Mucosa of rectum (tissue), 2 donors: ENCODE measurements at regions not wholly inside any gene's neighbourhood (a gene's known extent, or its start where the extent isn't known, plus 50 kb on each side); places are given as distances from the start of the nearest gene placed in this dataset.

Experiments
- H3K27ac ChIP-seq, 2 donors: one replicate each; pipeline ENCODE4 v1.7.0; 2013; ENCODE audit warnings: inconsistent platforms in 2 of 2, low read depth in 2 of 2, low read length in 2 of 2
- H3K27me3 ChIP-seq, 2 donors: one replicate each; pipeline ENCODE4 v1.7.0; 2013; ENCODE audit warnings: low read length in 2 of 2; ENCODE audit not compliant: control insufficient read depth in 2 of 2, insufficient read depth in 2 of 2
- H3K36me3 ChIP-seq, 2 donors: one replicate each; pipeline ENCODE4 v1.7.0; 2013; ENCODE audit warnings: low read length in 2 of 2; ENCODE audit not compliant: control insufficient read depth in 2 of 2, insufficient read depth in 2 of 2
- H3K4me1 ChIP-seq, 2 donors: one replicate each; pipeline ENCODE4 v1.7.0; 2013; ENCODE audit warnings: low read length in 2 of 2, mild to moderate bottlenecking in 1 of 2; ENCODE audit not compliant: control insufficient read depth in 2 of 2, insufficient read depth in 2 of 2
- H3K4me3 ChIP-seq, 2 donors: one replicate each; pipeline ENCODE4 v1.7.0; 2013; ENCODE audit warnings: low read length in 2 of 2
- H3K9ac ChIP-seq, 2 donors: one replicate each; pipeline ENCODE4 v1.7.0; 2013; ENCODE audit warnings: low read length in 2 of 2, low read depth in 1 of 2, mild to moderate bottlenecking in 1 of 2
- H3K9me3 ChIP-seq, 2 donors: one replicate each; pipeline ENCODE4 v1.7.0; 2013; ENCODE audit warnings: low read length in 2 of 2; ENCODE audit not compliant: control insufficient read depth in 2 of 2
- donor health status: healthy.
- donor health status: Normal muscosa, but diverticular disease.

DNA sequence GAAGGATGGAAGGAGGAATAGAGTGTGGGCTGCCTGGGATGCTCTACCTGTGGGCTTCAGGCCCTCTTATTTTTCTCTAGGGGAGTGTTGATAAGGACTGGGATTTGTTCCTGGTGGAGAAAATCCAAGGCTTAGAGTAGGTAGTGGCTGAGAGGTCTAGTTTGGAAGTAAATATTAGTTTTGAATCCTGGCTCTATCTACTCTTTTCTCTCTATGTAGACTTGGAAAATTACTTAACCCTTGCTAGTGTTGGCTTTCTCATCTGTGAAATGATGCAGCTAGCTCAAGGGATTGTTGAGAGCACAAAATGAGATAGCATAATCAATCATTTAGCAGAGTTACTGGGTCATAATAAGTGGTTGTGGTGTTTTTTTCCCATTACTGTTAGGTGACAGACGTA, 102.7 kb upstream of the MLIP start:
- Histone ChIP-seq H3K4me1 (peaks cover 0 to 6% of the 10 kb centered on the region in 2 donors), H3K27me3 (no peaks in the 10 kb centered on the region)

DNA sequence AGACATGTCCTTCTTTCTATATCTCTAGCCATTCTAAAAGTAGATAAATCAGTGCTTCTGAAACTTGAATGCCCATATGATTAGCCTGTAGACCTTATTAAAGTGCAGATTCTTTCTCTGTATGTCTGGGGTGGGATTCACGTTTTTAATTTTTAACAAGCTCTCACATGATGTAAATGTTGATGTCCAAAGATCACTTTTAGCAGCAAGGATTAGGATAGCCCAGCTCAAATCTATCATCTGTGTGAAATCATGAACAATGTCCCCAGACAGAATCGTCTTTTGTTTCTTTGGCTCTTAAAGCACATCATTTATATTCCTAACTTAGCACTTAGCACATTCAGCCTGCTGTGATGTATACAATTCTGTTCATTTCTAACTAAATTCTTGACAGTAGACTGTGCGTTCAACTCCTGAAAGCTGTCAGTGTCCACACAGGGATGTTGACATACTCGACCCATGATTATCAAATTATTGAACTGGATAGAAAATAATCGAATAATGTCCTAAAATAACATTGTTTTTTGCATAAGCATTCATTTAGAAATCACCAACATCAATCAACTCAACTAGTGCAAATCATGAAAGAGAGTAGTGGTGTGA, 102.1 kb upstream of the MLIP start:
- Histone ChIP-seq H3K4me3 (no peak overlapping the region), H3K9me3 (no peaks in the 10 kb centered on the region), H3K36me3 (no peaks in the 10 kb centered on the region), H3K27me3 (no peaks in the 10 kb centered on the region), H3K27ac (no peak overlapping the region), H3K9ac (no peak overlapping the region), H3K4me1 (peaks cover 0 to 6% of the 10 kb centered on the region in 2 donors)

More for the DNA sequence above, 102.7 kb upstream of the MLIP start:
- H3K4me3 ChIP-seq: no peak overlapping the region
- no peak overlapping the region for H3K27ac ChIP-seq
- no peaks in the 10 kb centered on the region for H3K36me3 ChIP-seq
- H3K9ac ChIP-seq: no peak overlapping the region
- no peaks in the 10 kb centered on the region for H3K9me3 ChIP-seq

DNA sequence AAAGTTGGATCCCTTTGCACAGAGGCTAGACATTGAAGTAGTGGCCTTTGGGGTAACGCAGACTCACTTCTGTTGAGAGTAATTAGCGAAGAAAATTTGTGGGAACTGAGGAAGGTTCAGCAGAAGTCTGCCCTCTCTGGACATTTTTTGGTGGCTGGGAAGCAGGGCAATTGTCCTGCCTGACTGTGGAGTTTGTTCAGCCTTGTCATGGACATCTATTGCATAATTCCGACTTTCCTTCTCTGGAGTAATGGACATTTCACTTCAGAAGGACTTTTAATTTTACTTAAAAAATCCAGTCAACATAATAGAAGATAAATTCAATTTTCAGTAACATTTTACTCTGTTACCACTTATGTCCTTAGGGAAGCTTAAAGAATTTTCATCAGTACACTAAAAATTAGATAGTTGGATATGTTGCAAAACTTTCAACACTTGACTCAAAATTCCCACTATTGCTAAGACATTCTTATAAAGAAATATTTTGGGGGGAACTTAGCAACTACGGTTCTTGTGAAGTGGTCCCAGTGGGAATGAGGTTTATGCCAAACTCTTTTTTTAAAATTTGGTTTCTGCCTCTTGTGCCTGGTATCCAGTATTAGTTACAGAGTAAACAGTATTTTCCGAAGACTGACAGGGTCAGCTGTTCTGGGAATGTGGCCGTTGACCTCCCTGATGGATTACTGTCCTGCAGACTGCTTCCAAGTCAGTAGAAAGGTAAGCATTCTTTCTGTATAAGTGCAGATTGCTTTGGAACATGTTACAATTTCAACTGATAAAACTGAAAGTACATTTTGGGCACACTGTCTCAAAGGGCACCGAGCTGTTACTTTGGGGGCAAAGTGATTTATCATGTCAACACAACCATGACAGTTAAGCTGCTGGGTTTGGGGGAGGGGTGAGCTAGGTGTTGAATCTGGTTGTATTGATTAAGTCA, 100.6 kb upstream of the MLIP start:
- Histone ChIP-seq H3K27ac (no peak overlapping the region), H3K27me3 (no peaks in the 10 kb centered on the region), H3K4me3 (peak overlapping the region in 1 of 2 donors; percentile 14), H3K9ac (no peak overlapping the region), H3K4me1 (peaks cover 0 to 6% of the 10 kb centered on the region in 2 donors), H3K9me3 (no peaks in the 10 kb centered on the region), H3K36me3 (no peaks in the 10 kb centered on the region)

DNA sequence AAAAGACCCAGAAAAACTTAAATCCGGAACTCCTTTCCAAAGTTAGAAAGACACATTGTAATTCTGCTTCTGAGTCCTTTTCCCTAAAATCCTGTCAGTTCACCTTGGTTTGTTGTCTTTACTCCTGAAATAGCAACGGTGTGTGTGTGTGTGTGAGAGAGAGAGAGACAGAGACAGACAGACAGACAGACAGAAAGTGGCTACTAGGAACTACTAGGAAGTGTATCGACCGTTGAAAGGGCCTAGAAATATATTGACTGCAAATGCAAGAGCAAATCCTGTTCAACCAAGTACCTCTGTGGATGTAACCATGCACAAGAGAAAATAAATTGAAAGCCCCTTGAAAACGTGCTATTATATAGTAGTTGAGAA, 100.0 kb upstream of the MLIP start:
- Histone ChIP-seq H3K9me3 (no peaks in the 10 kb centered on the region), H3K36me3 (no peaks in the 10 kb centered on the region), H3K27ac (no peak overlapping the region), H3K9ac (no peak overlapping the region), H3K4me3 (no peak overlapping the region), H3K4me1 (peaks cover 0 to 6% of the 10 kb centered on the region in 2 donors), H3K27me3 (no peaks in the 10 kb centered on the region)

DNA sequence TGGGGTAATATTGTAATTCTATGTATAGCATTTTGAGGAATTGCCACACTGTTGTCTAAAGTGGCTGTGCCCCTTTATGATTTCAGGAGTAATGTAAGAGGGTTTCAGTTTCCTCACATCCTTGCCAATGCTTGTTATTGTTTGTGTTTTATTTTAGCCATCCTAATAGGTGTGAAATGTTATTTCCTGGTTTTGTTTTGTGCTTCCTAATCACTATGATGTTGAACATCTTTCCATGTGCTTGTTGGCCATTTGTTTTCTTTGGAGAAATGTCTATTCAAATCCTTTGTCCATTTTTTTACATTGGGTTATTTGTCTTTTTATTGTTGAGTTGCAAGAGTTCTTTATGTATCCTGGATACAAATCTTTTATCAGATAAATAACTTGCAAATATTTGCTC, 97.3 kb upstream of the MLIP start:
- no peaks in the 10 kb centered on the region for H3K27me3 ChIP-seq
- H3K4me3 ChIP-seq: no peak overlapping the region
- H3K36me3 ChIP-seq: no peaks in the 10 kb centered on the region
- peaks cover 0 to 6% of the 10 kb centered on the region in 2 donors for H3K4me1 ChIP-seq
- H3K27ac ChIP-seq: no peak overlapping the region
- no peaks in the 10 kb centered on the region for H3K9me3 ChIP-seq
- no peak overlapping the region for H3K9ac ChIP-seq

DNA sequence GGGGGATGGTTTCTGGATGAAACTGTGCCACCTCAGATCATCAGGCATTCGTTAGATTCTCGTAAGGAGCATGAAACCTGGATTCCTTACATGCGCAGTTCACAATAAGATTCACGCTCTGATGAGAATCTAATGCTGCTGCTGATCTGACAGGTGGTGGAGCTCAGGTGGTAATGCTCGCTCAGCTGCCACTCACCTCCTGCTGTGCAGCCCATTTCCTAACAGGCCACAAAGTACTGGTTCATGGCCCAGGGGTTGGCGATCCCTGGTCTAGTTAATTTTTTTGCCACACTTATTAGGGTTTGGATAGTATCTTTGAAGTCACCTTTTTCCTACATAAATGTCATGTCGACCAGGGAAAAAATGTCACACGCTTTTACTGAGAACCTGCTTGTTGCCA, 96.8 kb upstream of the MLIP start:
- Histone ChIP-seq H3K9ac (no peak overlapping the region), H3K27ac (no peak overlapping the region), H3K36me3 (no peaks in the 10 kb centered on the region), H3K27me3 (no peaks in the 10 kb centered on the region), H3K9me3 (no peaks in the 10 kb centered on the region), H3K4me1 (peaks cover 0 to 6% of the 10 kb centered on the region in 2 donors), H3K4me3 (no peak overlapping the region)

DNA sequence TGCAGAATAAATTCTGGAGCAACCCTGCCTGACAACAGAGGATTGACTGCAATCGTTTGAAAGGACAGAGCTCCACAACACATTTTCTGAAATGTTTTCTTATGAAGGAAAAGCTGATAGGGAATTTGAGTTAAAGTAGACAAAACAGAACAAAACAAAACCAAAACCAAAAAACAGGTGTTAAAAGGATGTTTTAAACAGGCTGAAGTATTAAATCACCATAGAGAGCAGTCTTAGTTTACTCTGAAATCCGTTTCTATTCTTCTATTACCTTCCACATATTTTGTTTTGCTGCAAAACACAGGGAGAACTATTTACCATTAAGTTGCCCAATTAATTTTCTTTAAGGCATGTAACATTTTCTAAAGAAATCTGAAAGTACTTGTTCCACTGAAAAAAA, 93.4 kb upstream of the MLIP start:
- Histone ChIP-seq H3K36me3 (no peaks in the 10 kb centered on the region), H3K27me3 (no peaks in the 10 kb centered on the region), H3K27ac (no peak overlapping the region), H3K4me1 (no peaks in the 10 kb centered on the region), H3K9me3 (no peaks in the 10 kb centered on the region), H3K9ac (no peak overlapping the region), H3K4me3 (no peak overlapping the region)

DNA sequence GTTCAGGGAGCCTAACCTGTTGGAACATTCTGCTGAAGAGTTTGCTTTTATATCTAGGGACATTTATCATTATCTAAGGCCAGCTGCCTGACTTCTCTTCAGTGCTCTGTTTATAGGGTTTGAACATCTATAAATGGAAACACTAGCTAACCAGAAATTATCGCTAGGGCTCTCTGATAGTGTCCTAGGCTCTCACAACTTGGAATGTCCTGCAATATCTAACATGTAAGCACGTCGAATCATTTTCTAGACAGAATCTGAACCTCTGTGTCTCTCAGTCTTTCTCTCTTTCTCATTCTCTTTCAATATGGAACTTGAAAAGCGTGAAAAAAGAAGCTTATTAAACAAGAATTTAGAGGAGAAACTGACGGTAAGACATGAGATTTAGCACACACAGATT, 92.5 kb upstream of the MLIP start:
- Histone ChIP-seq H3K27me3 (no peaks in the 10 kb centered on the region), H3K9me3 (no peaks in the 10 kb centered on the region), H3K27ac (no peak overlapping the region), H3K36me3 (no peaks in the 10 kb centered on the region), H3K4me3 (no peak overlapping the region), H3K4me1 (no peaks in the 10 kb centered on the region), H3K9ac (no peak overlapping the region)

DNA sequence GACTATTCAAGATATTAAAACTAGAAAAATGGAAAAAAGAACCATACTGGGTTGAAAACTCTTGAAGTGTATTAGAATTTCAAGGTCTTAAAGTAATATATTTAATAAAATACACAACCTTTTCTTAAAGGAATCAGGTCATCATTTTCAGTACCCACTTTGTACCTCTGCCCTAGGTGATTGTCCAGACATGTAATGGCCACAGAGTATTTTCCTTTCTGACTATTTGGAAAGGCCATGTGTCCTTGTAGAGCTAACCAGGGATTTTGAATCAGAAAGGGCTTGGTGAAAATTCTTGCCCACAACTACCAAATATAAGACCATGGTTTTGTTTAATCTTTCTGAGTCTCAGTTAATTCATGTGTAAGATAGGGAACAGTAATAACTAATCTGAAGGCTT, 91.4 kb upstream of the MLIP start:
- no peak overlapping the region for H3K27ac ChIP-seq
- H3K4me1 ChIP-seq: no peaks in the 10 kb centered on the region
- no peaks in the 10 kb centered on the region for H3K27me3 ChIP-seq
- no peaks in the 10 kb centered on the region for H3K36me3 ChIP-seq
- no peak overlapping the region for H3K4me3 ChIP-seq
- H3K9me3 ChIP-seq: no peaks in the 10 kb centered on the region
- no peak overlapping the region for H3K9ac ChIP-seq

DNA sequence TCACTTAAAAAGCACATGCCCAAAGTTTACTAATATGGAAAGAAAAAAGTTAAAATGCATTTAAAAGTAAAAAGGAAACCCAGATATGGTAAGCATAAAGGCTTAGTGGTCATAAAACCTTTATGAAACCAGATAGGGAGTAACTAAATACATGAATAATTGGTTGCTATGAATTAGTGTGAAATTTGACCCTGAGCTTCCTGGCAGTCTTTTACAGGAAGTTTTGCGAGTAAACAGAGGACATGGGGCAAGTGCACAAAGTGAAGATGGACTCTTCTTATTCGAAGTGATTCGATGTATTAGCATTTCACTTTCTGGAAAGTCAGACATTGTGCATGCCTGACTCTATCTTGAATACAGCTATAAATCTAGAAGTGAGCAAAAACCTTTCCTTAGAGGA, 90.9 kb upstream of the MLIP start:
- Histone ChIP-seq H3K4me3 (no peak overlapping the region), H3K9me3 (no peaks in the 10 kb centered on the region), H3K27me3 (no peaks in the 10 kb centered on the region), H3K4me1 (no peaks in the 10 kb centered on the region), H3K27ac (no peak overlapping the region), H3K36me3 (no peaks in the 10 kb centered on the region), H3K9ac (no peak overlapping the region)
